Aorta (tissue), 5 donors: ENCODE measurements at regions not wholly inside any gene's neighbourhood (a gene's known extent, or its start where the extent isn't known, plus 50 kb on each side); places are given as distances from the start of the nearest gene placed in this dataset.
A peak's percentile ranks its signal among the peaks of the same experiment; 100 is the strongest.

Experiments used
- ATAC-seq: fragments of 200-7000 bp; cut with Tn5 transposase; one replicate; pipeline ENCODE4 v1.9.1; 2022; ENCODE audit warnings: moderate library complexity; ENCODE audit not compliant: low FRiP score
- DNase-seq, 2 donors: peaks; one replicate each; pipeline ENCODE4 v3.0.0-alpha.2; 2020
- H3K27ac ChIP-seq, 2 donors: one replicate each; pipeline ENCODE4 v1.5.1; 2013; ENCODE audit warnings: low read length in 2 of 2, mild to moderate bottlenecking in 2 of 2, moderate library complexity in 2 of 2, control low read depth in 1 of 2, inconsistent platforms in 1 of 2, low read depth in 1 of 2
- H3K27me3 ChIP-seq, 2 donors: one replicate each; pipeline ENCODE4 v1.6.1; 2013; ENCODE audit warnings: control low read depth in 1 of 2, low read length in 1 of 2, mild to moderate bottlenecking in 1 of 2, moderate library complexity in 1 of 2; ENCODE audit not compliant: insufficient read depth in 2 of 2, control insufficient read depth in 1 of 2
- H3K36me3 ChIP-seq, 2 donors: one replicate each; pipeline ENCODE4 v1.6.1; 2013; ENCODE audit warnings: control low read depth in 1 of 2, low read length in 1 of 2, mild to moderate bottlenecking in 1 of 2; ENCODE audit not compliant: insufficient read depth in 2 of 2, control insufficient read depth in 1 of 2
- H3K4me1 ChIP-seq, 2 donors: one replicate each; pipeline ENCODE4 v1.6.1; 2013; ENCODE audit warnings: low read length in 2 of 2, control low read depth in 1 of 2, mild to moderate bottlenecking in 1 of 2, moderate library complexity in 1 of 2; ENCODE audit not compliant: insufficient read depth in 2 of 2, control insufficient read depth in 1 of 2
- H3K4me3 ChIP-seq, 2 donors: one replicate each; pipeline ENCODE4 v1.5.1; 2013; ENCODE audit warnings: low read length in 2 of 2, control low read depth in 1 of 2, mild to moderate bottlenecking in 1 of 2
- H3K9me3 ChIP-seq: one replicate; pipeline ENCODE4 v1.6.1; 2013; ENCODE audit warnings: mild to moderate bottlenecking, low read length; ENCODE audit not compliant: control insufficient read depth
- WGBS, 2 donors: extraction: QIAGEN DNeasy Blood & Tissue Kit; methylation state at CpG; one replicate each; pipeline ENCODE4 v1.1.7; 2013; 5-methylcytosine and 5-hydroxymethylcytosine counted together
- intact Hi-C, 2 donors: fragments of 100-400 bp; cut with DNase I; formaldehyde crosslinking; loops; one replicate each; pipeline versions ENCODE4 v1.14.2 to v1.15.0; 2022
- donor health status: healthy with polysubstance abuse.
- donor health status: Bipolar disorder and iron deficiency.
- donor health status: DM: no; HTN: no; CAD: no.
- donor health status: DM: no; HTN: no; CAD: no.
- donor health status: DM: yes; HTN: yes; CAD: no.

DNA sequence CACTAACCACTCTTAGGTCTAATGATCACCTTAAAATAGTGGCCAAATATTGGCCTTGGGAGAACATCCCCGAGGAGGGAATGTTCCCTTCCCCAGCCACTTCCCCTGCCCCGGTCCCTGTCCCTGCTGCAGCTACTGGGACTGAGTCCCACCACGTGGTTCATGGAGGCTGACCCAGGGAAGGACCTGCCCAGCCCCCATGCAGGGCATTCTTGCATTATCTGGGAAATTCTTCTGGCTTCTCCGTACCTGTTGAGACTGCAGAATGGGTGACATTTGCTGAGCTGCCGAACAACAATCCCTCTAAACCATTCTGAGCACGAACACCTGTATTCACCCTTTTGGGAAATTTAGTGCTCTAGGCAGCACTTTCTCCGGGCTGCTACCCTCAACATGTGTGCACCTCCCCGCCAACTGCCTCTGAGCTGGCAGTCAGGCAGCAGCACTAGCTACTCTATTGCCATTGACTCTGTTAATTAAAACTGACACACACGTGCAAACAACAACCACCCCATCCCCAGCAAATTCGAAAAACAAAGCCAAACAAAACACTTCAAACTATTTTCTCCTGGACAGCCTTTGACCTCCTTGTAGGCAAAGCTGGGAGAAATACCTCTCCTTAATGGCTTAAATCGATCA is 567.4 kb upstream of the MKI67 start:
- ATAC-seq (no peak), DNase-seq (no peak)
- Histone ChIP-seq H3K36me3 (no peaks in the 10 kb centered on the region), H3K27ac (no peak overlapping the region), H3K4me3 (no peak overlapping the region), H3K9me3 (peaks cover 2% of the 10 kb centered on the region), H3K27me3 (no peaks in the 10 kb centered on the region), H3K4me1 (no peaks in the 10 kb centered on the region)
- intact Hi-C loops = no loop called here
- WGBS, 2 donors = 61 to 62% methylated on average over 11 of the region's 11 CpGs

DNA sequence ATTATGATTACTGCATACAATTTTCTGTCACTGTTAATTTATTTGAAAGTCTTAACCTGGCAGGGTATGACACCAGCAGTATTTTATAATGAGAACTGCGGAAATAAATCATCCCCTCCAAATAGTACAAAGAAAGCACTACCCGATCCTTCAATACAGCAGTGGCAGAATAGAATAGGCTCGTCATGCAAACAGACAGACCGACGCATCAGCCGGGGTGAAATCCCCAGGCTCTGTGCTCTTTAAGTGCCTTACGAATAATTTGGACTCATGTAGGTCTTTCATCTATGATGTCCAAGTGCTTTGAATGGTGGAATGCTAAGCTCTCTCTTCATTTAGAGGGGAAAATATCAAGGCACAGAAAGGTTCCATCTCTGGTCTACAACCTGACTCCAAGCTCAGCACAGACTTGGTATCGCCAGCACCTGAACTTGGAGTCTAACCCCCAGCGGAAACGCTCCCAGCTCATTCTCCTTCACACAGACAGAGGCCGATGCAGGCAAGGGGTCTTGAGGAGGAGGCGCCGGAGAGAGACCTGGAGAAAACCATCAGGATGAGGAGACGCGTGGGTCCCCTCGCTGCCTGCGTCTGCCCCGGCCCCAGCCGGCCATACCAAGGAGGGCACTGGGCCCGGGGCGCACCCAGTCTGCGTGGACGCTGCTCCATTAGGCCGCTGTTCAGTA is 568.1 kb upstream of the MKI67 start:
- DNase-seq (no peak), ATAC-seq (no peak)
- no peaks in the 10 kb centered on the region for H3K27me3 ChIP-seq
- H3K27ac ChIP-seq = no peak overlapping the region
- H3K36me3 ChIP-seq = no peaks in the 10 kb centered on the region
- WGBS, 2 donors = 87% methylated on average over 24 of the region's 24 CpGs
- H3K9me3 ChIP-seq = peaks cover 2% of the 10 kb centered on the region
- intact Hi-C loops = no loop called here
- no peaks in the 10 kb centered on the region for H3K4me1 ChIP-seq
- no peak overlapping the region for H3K4me3 ChIP-seq

DNA sequence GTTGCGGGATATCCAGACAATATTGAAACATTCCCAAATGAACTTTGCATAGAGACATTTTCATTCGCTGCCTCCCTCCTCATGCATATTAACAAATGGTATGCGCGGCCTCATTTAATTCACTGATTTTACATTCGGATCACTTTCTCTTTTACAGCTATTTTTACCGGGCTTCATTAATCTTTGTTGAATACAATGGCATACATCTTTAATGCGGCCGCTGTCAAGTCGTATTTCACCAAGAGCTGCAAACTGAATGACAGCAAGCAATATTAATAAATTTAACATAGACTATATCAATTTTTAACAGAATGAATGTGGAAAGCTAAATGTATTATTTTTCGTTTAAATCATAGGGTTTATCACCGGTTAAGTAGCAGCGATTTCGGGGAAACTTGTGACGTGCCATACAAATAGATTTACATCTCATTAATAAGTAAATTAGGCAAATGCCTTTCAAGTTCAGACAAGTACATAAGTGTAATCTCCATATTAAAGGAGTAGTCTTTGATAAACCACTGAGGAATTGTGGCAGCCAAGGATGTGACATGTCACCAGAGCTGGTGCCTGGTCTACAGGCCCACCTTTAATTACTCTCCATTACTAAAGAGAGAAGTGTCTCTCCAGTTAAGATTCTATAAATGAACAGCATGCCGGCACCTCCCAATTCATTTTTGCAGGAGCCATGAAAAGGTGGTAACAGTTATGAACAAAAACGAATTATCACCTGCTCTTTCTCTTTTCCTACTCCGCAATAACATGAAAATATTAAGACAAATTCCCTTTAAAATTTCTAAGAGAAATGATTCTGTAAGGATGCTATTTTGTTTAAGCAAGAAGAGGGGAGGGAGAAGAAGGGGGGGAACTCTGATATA is 568.9 kb upstream of the MKI67 start:
- no peaks in the 10 kb centered on the region for H3K36me3 ChIP-seq
- 89 to 91% methylated on average over 17 of the region's 17 CpGs for WGBS, 2 donors
- no peak for ATAC-seq
- no peak for DNase-seq
- H3K9me3 ChIP-seq = peaks cover 2% of the 10 kb centered on the region
- H3K4me1 ChIP-seq = no peaks in the 10 kb centered on the region
- intact Hi-C loops = no loop called here
- no peaks in the 10 kb centered on the region for H3K27me3 ChIP-seq
- no peak overlapping the region for H3K27ac ChIP-seq
- no peak overlapping the region for H3K4me3 ChIP-seq

DNA sequence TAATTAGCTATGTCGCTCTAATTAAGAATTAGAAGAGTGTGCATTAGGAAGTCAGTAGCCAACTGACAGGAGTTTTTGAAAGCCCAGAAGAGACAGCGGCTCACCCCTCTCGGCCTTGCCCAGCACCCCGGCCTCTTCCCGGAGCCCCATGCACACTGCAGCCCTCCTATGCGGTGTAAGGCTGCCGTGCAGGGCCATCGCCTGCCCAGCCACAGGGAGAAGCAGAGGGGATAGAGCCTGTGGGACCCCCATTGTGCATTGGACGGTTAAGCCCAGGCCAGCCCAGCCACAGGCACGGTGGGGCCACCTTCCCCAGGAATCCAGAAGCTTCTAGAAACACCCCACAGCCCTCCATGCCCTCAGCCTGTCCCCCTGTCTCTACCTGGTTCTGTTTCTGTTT is 569.7 kb upstream of the MKI67 start:
- no peak overlapping the region for H3K27ac ChIP-seq
- WGBS, 2 donors = 78 to 80% methylated on average over 10 of the region's 10 CpGs
- H3K27me3 ChIP-seq = no peaks in the 10 kb centered on the region
- no peaks in the 10 kb centered on the region for H3K36me3 ChIP-seq
- no peaks in the 10 kb centered on the region for H3K4me1 ChIP-seq
- no peak for ATAC-seq
- peaks cover 2% of the 10 kb centered on the region for H3K9me3 ChIP-seq
- intact Hi-C loops = no loop called here
- DNase-seq = no peak
- no peak overlapping the region for H3K4me3 ChIP-seq

DNA sequence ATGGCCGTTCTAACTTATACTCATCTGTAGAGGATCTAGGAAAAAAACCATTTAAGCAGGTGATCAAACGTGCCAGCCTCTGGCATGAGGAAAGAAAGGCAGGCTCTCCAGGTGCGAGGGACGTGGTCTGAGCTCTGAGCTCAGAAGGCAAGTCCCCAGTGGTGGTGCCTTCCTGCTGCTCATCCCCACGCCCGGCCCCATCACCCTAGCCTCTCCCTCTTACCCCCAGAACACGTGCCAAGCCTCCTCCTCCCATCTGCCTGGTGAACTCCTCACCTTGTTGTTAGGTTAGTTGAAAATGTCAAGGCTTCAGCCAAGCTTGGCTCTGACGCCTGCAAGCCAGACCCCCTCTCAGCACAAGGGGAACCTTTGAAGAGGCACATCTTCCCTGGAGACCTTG is 571.2 kb upstream of the MKI67 start:
- no peak overlapping the region for H3K27ac ChIP-seq
- H3K4me3 ChIP-seq = no peak overlapping the region
- peaks cover 2% of the 10 kb centered on the region for H3K9me3 ChIP-seq
- intact Hi-C loops = no loop called here
- no peaks in the 10 kb centered on the region for H3K4me1 ChIP-seq
- H3K27me3 ChIP-seq = no peaks in the 10 kb centered on the region
- 76 to 77% methylated on average over 8 of the region's 8 CpGs for WGBS, 2 donors
- ATAC-seq (peak; percentile 40), DNase-seq (no peak)
- H3K36me3 ChIP-seq = no peaks in the 10 kb centered on the region

DNA sequence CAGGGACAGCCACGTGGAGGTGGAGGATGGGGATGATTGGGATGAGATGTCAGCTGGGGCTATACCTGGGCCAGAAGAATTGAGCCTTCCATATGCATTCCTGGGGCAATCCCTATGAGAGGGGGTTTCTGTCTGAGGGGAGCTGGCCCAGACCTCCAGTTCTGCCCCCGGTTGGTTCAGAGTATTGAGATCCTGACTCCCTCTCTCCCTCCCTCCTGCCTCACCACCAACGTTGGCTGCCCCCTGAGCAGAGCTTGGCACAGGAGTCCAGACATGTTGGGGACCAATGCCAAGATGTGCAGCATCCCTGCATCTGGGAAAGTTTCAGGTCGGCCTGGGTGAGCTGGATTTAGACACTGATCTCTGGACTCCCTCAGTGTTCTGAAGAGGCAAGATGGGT is 575.2 kb upstream of the MKI67 start:
- Histone ChIP-seq H3K9me3 (peaks cover 2% of the 10 kb centered on the region), H3K36me3 (no peaks in the 10 kb centered on the region), H3K27me3 (no peaks in the 10 kb centered on the region), H3K27ac (no peak overlapping the region), H3K4me3 (no peak overlapping the region), H3K4me1 (no peaks in the 10 kb centered on the region)
- no peak for DNase-seq
- WGBS, 2 donors = 29 to 44% methylated on average over 4 of the region's 4 CpGs
- ATAC-seq = no peak
- intact Hi-C loops = no loop called here

DNA sequence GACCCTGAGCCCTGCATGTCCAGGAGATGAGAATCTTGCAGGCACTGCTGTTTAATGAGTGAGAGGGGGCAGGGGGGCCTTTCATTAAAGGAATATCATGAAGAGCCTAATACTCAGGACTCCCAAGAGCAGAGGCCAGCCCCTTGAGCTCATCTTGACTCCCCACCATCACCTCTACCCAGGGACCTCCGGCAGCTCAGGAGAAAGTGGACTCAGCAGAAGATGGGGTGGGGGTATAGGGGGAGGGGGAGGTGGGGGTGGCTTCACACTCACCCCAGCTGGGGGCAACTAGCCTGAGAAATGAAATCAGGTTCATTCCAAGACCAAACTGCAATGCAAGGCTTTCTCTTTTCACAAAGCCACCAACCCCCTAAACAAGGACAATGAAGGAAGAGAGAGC is 575.6 kb upstream of the MKI67 start:
- H3K9me3 ChIP-seq = peaks cover 2% of the 10 kb centered on the region
- H3K4me1 ChIP-seq = no peaks in the 10 kb centered on the region
- DNase-seq (no peak), ATAC-seq (no peak)
- 82 to 86% methylated on average over 1 of the region's 1 CpG for WGBS, 2 donors
- no peaks in the 10 kb centered on the region for H3K36me3 ChIP-seq
- H3K27me3 ChIP-seq = no peaks in the 10 kb centered on the region
- H3K4me3 ChIP-seq = no peak overlapping the region
- intact Hi-C loops = no loop called here
- H3K27ac ChIP-seq = no peak overlapping the region

DNA sequence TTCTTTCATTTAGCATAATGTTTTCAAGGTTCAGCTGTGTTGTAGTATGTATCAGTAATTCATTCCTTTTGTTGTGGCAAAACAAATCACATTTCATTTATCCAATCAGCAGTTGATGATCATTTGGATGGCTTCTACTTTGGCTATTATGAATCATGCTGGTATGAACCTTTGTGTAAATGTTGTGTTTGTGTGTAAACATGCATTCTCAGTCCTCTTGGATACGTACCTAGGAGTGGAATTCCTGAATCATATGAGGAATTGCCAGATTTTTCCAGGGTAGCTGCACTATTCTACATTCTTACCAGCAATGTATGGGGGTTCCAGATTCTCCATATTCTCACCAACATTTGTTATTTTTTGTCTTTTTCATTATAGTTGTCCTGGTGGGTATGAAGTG is 578.5 kb upstream of the MKI67 start:
- WGBS, 2 donors = 32 to 55% methylated on average over 1 of the region's 1 CpG
- intact Hi-C loops = no loop called here
- H3K9me3 ChIP-seq = no peaks in the 10 kb centered on the region
- no peaks in the 10 kb centered on the region for H3K36me3 ChIP-seq
- no peaks in the 10 kb centered on the region for H3K27me3 ChIP-seq
- H3K27ac ChIP-seq = no peak overlapping the region
- H3K4me3 ChIP-seq = no peak overlapping the region
- DNase-seq = no peak
- no peak for ATAC-seq
- H3K4me1 ChIP-seq = no peaks in the 10 kb centered on the region
